SH-SY5Y (cell line): ENCODE measurements at regions not wholly inside any gene's neighbourhood (a gene's known extent, or its start where the extent isn't known, plus 50 kb on each side); places are given as distances from the start of the nearest gene placed in this dataset.

Experiments used
- GATA2 ChIP-seq: IDR thresholded peaks from 2 replicates; pipeline ENCODE4 v1.6.1; 2011; ENCODE audit warnings: mild to moderate bottlenecking, low read depth, low read length
- GATA3 ChIP-seq: IDR thresholded peaks from 2 replicates; pipeline ENCODE4 v1.6.1; 2011; ENCODE audit warnings: low read depth, mild to moderate bottlenecking, low read length, moderate library complexity

- TF ChIP-seq GATA3 (no peak), GATA2 (no peak)
Observed at GRCh38 chr1:208885650-208886049, 641.5 kb upstream of the PLXNA2 start.
